ENCODE measurements at regions not wholly inside any gene's neighbourhood (a gene's known extent, or its start where the extent isn't known, plus 50 kb on each side); places are given as distances from the start of the nearest gene placed in this dataset.
"Not testable (repeated sequence)": the region's sequence is repeated elsewhere in the genome, so short reads cannot be mapped to it uniquely, and the experiment has no call there.

- DNase-seq, result no peak
Measured at GRCh38 chr1:116819081-116819480, 64.9 kb downstream of the CD2 start.

- no peak for DNase-seq
Measured at GRCh38 chr1:116820369-116820768, 66.1 kb downstream of the CD2 start.

GRCh38 chr1:116821763-116822162 is 67.5 kb downstream of the CD2 start:
- no peak for DNase-seq

- DNase-seq, result no peak
Measured at GRCh38 chr1:116824631-116825206, 70.5 kb downstream of the CD2 start.

GRCh38 chr1:116825207-116825719 is 71.0 kb downstream of the CD2 start:
- peak; percentile 96 for DNase-seq

- DNase-seq, result peak; percentile 99
Measured at GRCh38 chr1:116825720-116826438, 71.6 kb downstream of the CD2 start.

- DNase-seq, result peak; percentile 37
Measured at GRCh38 chr1:116826818-116827606, 72.8 kb downstream of the CD2 start.

- no peak for DNase-seq
Measured at GRCh38 chr1:116827607-116828105, 73.4 kb downstream of the CD2 start.

- DNase-seq, result no peak
Measured at GRCh38 chr1:116832308-116832931, 77.3 kb upstream of the PTGFRN start.

- no peak for DNase-seq
Measured at GRCh38 chr1:116832932-116833578, 76.7 kb upstream of the PTGFRN start.

GRCh38 chr1:116833718-116834117 is 76.0 kb upstream of the PTGFRN start:
- DNase-seq, result no peak

- no peak for DNase-seq
Measured at GRCh38 chr1:116834595-116834994, 75.1 kb upstream of the PTGFRN start.

- DNase-seq, result no peak
Measured at GRCh38 chr1:116835161-116835560, 74.6 kb upstream of the PTGFRN start.

- DNase-seq, result no peak
Measured at GRCh38 chr1:116836099-116836498, 73.6 kb upstream of the PTGFRN start.

- no peak for DNase-seq
Measured at GRCh38 chr1:116841569-116842344, 68.0 kb upstream of the PTGFRN start.

GRCh38 chr1:116842654-116843053 is 67.1 kb upstream of the PTGFRN start:
- no peak for DNase-seq

GRCh38 chr1:116844775-116845174 is 64.9 kb upstream of the PTGFRN start:
- DNase-seq, result no peak

- DNase-seq, result no peak
Measured at GRCh38 chr1:116847190-116847589, 62.5 kb upstream of the PTGFRN start.

- no peak for DNase-seq
Measured at GRCh38 chr1:116847688-116848531, 61.8 kb upstream of the PTGFRN start.

GRCh38 chr1:116850436-116850835 is 59.3 kb upstream of the PTGFRN start:
- DNase-seq, result no peak

GRCh38 chr1:116851189-116851588 is 58.5 kb upstream of the PTGFRN start:
- DNase-seq, result not testable (repeated sequence)

Measured in NCI-H1694 treated with DMSO at 0.1 percent for 48 hours (cell line).